ENCODE measurements at regions not wholly inside any gene's neighbourhood (a gene's known extent, or its start where the extent isn't known, plus 50 kb on each side); places are given as distances from the start of the nearest gene placed in this dataset.
"Not testable (repeated sequence)": the region's sequence is repeated elsewhere in the genome, so short reads cannot be mapped to it uniquely, and the experiment has no call there.

GRCh38 chr18:34280000-34280399 lies 55.3 kb upstream of the NOL4 start:
- DNase-seq (ENCODE audit: low spot score), result no peak

- no peak for DNase-seq (ENCODE audit: low spot score)
These were observed 55.9 kb upstream of the NOL4 start for GRCh38 chr18:34280653-34281052.

- no peak for DNase-seq (ENCODE audit: low spot score)
These were observed 56.6 kb upstream of the NOL4 start for GRCh38 chr18:34281290-34281689.

- DNase-seq (ENCODE audit: low spot score), result no peak
These were observed 57.0 kb upstream of the NOL4 start for GRCh38 chr18:34281722-34282121.

- peak; percentile 19 for DNase-seq (ENCODE audit: low spot score)
These were observed 58.8 kb upstream of the NOL4 start for GRCh38 chr18:34283506-34283905.

GRCh38 chr18:34287825-34288224 lies 63.1 kb upstream of the NOL4 start:
- DNase-seq (ENCODE audit: low spot score), result no peak

GRCh38 chr18:34292594-34292993 lies 67.9 kb upstream of the NOL4 start:
- DNase-seq (ENCODE audit: low spot score), result no peak

- DNase-seq (ENCODE audit: low spot score), result no peak
These were observed 72.6 kb upstream of the NOL4 start for GRCh38 chr18:34297287-34297686.

GRCh38 chr18:34299828-34300227 lies 75.1 kb upstream of the NOL4 start:
- DNase-seq (ENCODE audit: low spot score), result no peak

- DNase-seq (ENCODE audit: low spot score), result no peak
These were observed 86.8 kb upstream of the NOL4 start for GRCh38 chr18:34311468-34311867.

- no peak for DNase-seq (ENCODE audit: low spot score)
These were observed 90.1 kb upstream of the NOL4 start for GRCh38 chr18:34314847-34315246.

- DNase-seq (ENCODE audit: low spot score), result no peak
These were observed 91.1 kb upstream of the NOL4 start for GRCh38 chr18:34315591-34316352.

GRCh38 chr18:34320267-34320666 lies 95.6 kb upstream of the NOL4 start:
- DNase-seq (ENCODE audit: low spot score), result no peak

GRCh38 chr18:34321066-34321465 lies 96.4 kb upstream of the NOL4 start:
- no peak for DNase-seq (ENCODE audit: low spot score)

GRCh38 chr18:34322365-34323289 lies 97.9 kb upstream of the NOL4 start:
- DNase-seq (ENCODE audit: low spot score), result peak; percentile 46

- DNase-seq (ENCODE audit: low spot score), result no peak
These were observed 105.1 kb upstream of the NOL4 start for GRCh38 chr18:34329840-34330239.

GRCh38 chr18:34330308-34330707 lies 105.6 kb upstream of the NOL4 start:
- DNase-seq (ENCODE audit: low spot score), result no peak

GRCh38 chr18:34330907-34331306 lies 106.2 kb upstream of the NOL4 start:
- DNase-seq (ENCODE audit: low spot score), result not testable (repeated sequence)

GRCh38 chr18:34331343-34331742 lies 106.6 kb upstream of the NOL4 start:
- not testable (repeated sequence) for DNase-seq (ENCODE audit: low spot score)

GRCh38 chr18:34339155-34339554 lies 114.4 kb upstream of the NOL4 start:
- DNase-seq (ENCODE audit: low spot score), result no peak

GRCh38 chr18:34342960-34343359 lies 118.2 kb upstream of the NOL4 start:
- DNase-seq (ENCODE audit: low spot score), result peak; percentile 7

- no peak for DNase-seq (ENCODE audit: low spot score)
These were observed 121.0 kb upstream of the NOL4 start for GRCh38 chr18:34345738-34346137.

- no peak for DNase-seq (ENCODE audit: low spot score)
These were observed 126.1 kb upstream of the NOL4 start for GRCh38 chr18:34350778-34351177.
